ENCODE measurements at regions not wholly inside any gene's neighbourhood (a gene's known extent, or its start where the extent isn't known, plus 50 kb on each side); places are given as distances from the start of the nearest gene placed in this dataset.

GRCh38 chr6:140960566-140960965 lies 1172.2 kb upstream of the GJE1 start:
- no peak for DNase-seq (ENCODE audit: low read depth)
- TF ChIP-seq CTCF (conservative IDR thresholded peaks at IDR 0.05; ENCODE audit: low read depth, low read length), result no peak
- H3K4me3 ChIP-seq (ENCODE audit: low read length), result no peak overlapping the region

- TF ChIP-seq CTCF (conservative IDR thresholded peaks at IDR 0.05; ENCODE audit: low read depth, low read length), result no peak
- no peak for DNase-seq (ENCODE audit: low read depth)
- no peak overlapping the region for H3K4me3 ChIP-seq (ENCODE audit: low read length)
Measured at GRCh38 chr6:140957386-140957785, 1175.3 kb upstream of the GJE1 start.

- H3K4me3 ChIP-seq (ENCODE audit: low read length), result no peak overlapping the region
- DNase-seq (ENCODE audit: low read depth), result peak; percentile 15
- TF ChIP-seq CTCF (conservative IDR thresholded peaks at IDR 0.05; ENCODE audit: low read depth, low read length), result no peak
Measured at GRCh38 chr6:140956571-140957369, 1176.0 kb upstream of the GJE1 start.

GRCh38 chr6:140940251-140940925 lies 1192.3 kb upstream of the GJE1 start:
- TF ChIP-seq CTCF (conservative IDR thresholded peaks at IDR 0.05; ENCODE audit: low read depth, low read length), result no peak
- no peak for DNase-seq (ENCODE audit: low read depth)
- no peak overlapping the region for H3K4me3 ChIP-seq (ENCODE audit: low read length)

- no peak overlapping the region for H3K4me3 ChIP-seq (ENCODE audit: low read length)
- no peak for TF ChIP-seq CTCF (conservative IDR thresholded peaks at IDR 0.05; ENCODE audit: low read depth, low read length)
- no peak for DNase-seq (ENCODE audit: low read depth)
Measured at GRCh38 chr6:140932909-140933308, 1199.8 kb upstream of the GJE1 start.

- no peak for DNase-seq (ENCODE audit: low read depth)
- no peak for TF ChIP-seq CTCF (conservative IDR thresholded peaks at IDR 0.05; ENCODE audit: low read depth, low read length)
- H3K4me3 ChIP-seq (ENCODE audit: low read length), result no peak overlapping the region
Measured at GRCh38 chr6:140931581-140931980, 1201.1 kb upstream of the GJE1 start.

- no peak for TF ChIP-seq CTCF (conservative IDR thresholded peaks at IDR 0.05; ENCODE audit: low read depth, low read length)
- DNase-seq (ENCODE audit: low read depth), result no peak
- no peak overlapping the region for H3K4me3 ChIP-seq (ENCODE audit: low read length)
Measured at GRCh38 chr6:140929121-140929520, 1203.6 kb upstream of the GJE1 start.
